Neural cell (in vitro differentiated cells): ENCODE measurements at regions not wholly inside any gene's neighbourhood (a gene's known extent, or its start where the extent isn't known, plus 50 kb on each side); places are given as distances from the start of the nearest gene placed in this dataset.

Experiments used
- EZH2 ChIP-seq: fragments of 200-600, 300-800 bp; shearing (Covaris generic), sonication (generic); IDR thresholded peaks from 2 replicates; pipeline ENCODE4 v1.6.1; 2014; ENCODE audit warnings: antibody characterized with exemption, low read length, borderline replicate concordance, mild to moderate bottlenecking; ENCODE audit not compliant: insufficient read depth, poor library complexity, severe bottlenecking
- POLR2AphosphoS5 ChIP-seq: IDR thresholded peaks from 2 replicates; pipeline ENCODE4 v1.6.1; 2012
- TAF1 ChIP-seq: IDR thresholded peaks from 2 replicates; pipeline ENCODE4 v1.6.1; 2012; ENCODE audit warnings: low read depth
- TF ChIP-seq, protein P1 (sequence below): fragments of 450-650 bp; IDR thresholded peaks from 2 replicates; pipeline ENCODE4 v1.5.1; 2014; ENCODE audit warnings: antibody characterized with exemption, mild to moderate bottlenecking, moderate library complexity; ENCODE audit not compliant: poor library complexity, severe bottlenecking
- TF ChIP-seq, protein P2 (sequence below): IDR thresholded peaks from 2 replicates; pipeline ENCODE4 v1.6.1; 2012; ENCODE audit warnings: borderline replicate concordance

DNA sequence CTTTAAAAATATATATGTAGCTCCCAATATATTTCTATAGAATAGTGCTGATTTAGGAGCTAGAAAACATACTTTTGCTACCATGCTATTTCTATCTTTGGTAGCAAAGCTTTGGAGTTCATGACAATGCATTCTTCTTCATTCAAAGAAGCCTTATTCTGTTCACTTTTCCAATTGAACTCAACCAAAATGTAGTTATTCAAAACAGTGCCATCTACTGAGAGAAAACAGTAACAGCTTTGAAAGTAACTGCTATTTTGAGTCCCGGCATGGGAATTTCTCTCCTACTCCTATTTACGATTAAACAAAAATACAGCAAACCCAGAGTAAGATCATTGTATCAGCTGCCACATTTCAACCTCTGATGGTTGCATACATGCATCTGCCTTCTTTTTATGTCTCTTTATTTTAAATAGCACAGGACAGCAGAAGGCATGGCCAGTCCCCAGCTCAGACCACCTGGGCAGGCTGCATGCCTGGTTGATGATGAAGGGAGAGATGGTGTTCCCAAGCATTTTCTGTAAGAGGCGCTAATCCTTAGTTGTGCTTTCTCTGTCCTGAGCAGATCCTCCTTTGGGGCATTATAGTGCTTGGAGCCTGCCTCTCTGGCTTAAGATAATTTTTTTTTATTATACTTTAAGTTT, 69.7 kb upstream of the SULT1C3 start:
- TF ChIP-seq, protein P1, sequence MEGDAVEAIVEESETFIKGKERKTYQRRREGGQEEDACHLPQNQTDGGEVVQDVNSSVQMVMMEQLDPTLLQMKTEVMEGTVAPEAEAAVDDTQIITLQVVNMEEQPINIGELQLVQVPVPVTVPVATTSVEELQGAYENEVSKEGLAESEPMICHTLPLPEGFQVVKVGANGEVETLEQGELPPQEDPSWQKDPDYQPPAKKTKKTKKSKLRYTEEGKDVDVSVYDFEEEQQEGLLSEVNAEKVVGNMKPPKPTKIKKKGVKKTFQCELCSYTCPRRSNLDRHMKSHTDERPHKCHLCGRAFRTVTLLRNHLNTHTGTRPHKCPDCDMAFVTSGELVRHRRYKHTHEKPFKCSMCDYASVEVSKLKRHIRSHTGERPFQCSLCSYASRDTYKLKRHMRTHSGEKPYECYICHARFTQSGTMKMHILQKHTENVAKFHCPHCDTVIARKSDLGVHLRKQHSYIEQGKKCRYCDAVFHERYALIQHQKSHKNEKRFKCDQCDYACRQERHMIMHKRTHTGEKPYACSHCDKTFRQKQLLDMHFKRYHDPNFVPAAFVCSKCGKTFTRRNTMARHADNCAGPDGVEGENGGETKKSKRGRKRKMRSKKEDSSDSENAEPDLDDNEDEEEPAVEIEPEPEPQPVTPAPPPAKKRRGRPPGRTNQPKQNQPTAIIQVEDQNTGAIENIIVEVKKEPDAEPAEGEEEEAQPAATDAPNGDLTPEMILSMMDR = peak; percentile 64
- TF ChIP-seq, protein P2, sequence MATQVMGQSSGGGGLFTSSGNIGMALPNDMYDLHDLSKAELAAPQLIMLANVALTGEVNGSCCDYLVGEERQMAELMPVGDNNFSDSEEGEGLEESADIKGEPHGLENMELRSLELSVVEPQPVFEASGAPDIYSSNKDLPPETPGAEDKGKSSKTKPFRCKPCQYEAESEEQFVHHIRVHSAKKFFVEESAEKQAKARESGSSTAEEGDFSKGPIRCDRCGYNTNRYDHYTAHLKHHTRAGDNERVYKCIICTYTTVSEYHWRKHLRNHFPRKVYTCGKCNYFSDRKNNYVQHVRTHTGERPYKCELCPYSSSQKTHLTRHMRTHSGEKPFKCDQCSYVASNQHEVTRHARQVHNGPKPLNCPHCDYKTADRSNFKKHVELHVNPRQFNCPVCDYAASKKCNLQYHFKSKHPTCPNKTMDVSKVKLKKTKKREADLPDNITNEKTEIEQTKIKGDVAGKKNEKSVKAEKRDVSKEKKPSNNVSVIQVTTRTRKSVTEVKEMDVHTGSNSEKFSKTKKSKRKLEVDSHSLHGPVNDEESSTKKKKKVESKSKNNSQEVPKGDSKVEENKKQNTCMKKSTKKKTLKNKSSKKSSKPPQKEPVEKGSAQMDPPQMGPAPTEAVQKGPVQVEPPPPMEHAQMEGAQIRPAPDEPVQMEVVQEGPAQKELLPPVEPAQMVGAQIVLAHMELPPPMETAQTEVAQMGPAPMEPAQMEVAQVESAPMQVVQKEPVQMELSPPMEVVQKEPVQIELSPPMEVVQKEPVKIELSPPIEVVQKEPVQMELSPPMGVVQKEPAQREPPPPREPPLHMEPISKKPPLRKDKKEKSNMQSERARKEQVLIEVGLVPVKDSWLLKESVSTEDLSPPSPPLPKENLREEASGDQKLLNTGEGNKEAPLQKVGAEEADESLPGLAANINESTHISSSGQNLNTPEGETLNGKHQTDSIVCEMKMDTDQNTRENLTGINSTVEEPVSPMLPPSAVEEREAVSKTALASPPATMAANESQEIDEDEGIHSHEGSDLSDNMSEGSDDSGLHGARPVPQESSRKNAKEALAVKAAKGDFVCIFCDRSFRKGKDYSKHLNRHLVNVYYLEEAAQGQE = no peak
- TF ChIP-seq TAF1 (no peak), EZH2 (no peak), POLR2AphosphoS5 (no peak)
